Common myeloid progenitor, CD34-positive (primary cell): ENCODE measurements at regions not wholly inside any gene's neighbourhood (a gene's known extent, or its start where the extent isn't known, plus 50 kb on each side); places are given as distances from the start of the nearest gene placed in this dataset.

Experiments
- CTCF ChIA-PET: fragments of 350-600 bp; sonication (Branson Sonifier 250); formaldehyde crosslinking; loops from one replicate; lab custom pipeline; 2021; ENCODE audit warnings: antibody characterized with exemption; lab: Charles Lee
- POLR2A ChIA-PET: fragments of 350-600 bp; sonication (Branson Sonifier 250); formaldehyde crosslinking; loops from one replicate; lab custom pipeline; 2021; ENCODE audit warnings: antibody characterized with exemption; lab: Charles Lee
- DNase-seq, 3 donors: peaks; one replicate each; pipeline versions ENCODE4 v3.0.0 to v3.0.0-alpha.2; 2013
- H3K27ac ChIP-seq, 2 experiments: 1 replicate in 1 of 2; 2 replicates in 1 of 2; pipeline ENCODE4 v1.7.0; 2013; ENCODE audit warnings: inconsistent platforms in 2 of 2, low read length in 2 of 2, mild to moderate bottlenecking in 2 of 2, low read depth in 1 of 2, moderate library complexity in 1 of 2; ENCODE audit not compliant: severe bottlenecking in 2 of 2, insufficient read depth in 1 of 2, poor library complexity in 1 of 2
- H3K27me3 ChIP-seq, 5 experiments: replicated peaks in 2 of 5; 1 replicate in 3 of 5; 2 replicates in 2 of 5; pipeline versions ENCODE4 v1.6.1 to v1.7.0; 2013; ENCODE audit warnings: low read length in 4 of 5, mild to moderate bottlenecking in 2 of 5, moderate library complexity in 2 of 5, inconsistent platforms in 1 of 5; ENCODE audit not compliant: insufficient read depth in 5 of 5, control insufficient read depth in 4 of 5
- H3K36me3 ChIP-seq, 4 experiments: 1 replicate in 2 of 4; 2 replicates in 2 of 4; pipeline versions ENCODE4 v1.6.1 to v1.7.0; 2013; ENCODE audit warnings: low read length in 3 of 4, control low read depth in 1 of 4, mild to moderate bottlenecking in 1 of 4; ENCODE audit not compliant: control insufficient read depth in 4 of 4, insufficient read depth in 4 of 4
- H3K4me1 ChIP-seq, 4 experiments: 1 replicate in 3 of 4; 2 replicates in 1 of 4; pipeline versions ENCODE4 v1.6.1 to v1.7.1; 2013; ENCODE audit warnings: low read length in 3 of 4, mild to moderate bottlenecking in 3 of 4, control low read depth in 1 of 4, inconsistent platforms in 1 of 4, moderate library complexity in 1 of 4; ENCODE audit not compliant: control insufficient read depth in 4 of 4, insufficient read depth in 4 of 4; ENCODE audit errors: control extremely low read depth in 1 of 4
- H3K4me3 ChIP-seq, 7 experiments: 1 replicate in 4 of 7; 2 replicates in 3 of 7; pipeline versions ENCODE4 v1.5.1 to v1.7.0; 2013; ENCODE audit warnings: mild to moderate bottlenecking in 7 of 7, low read length in 6 of 7, moderate library complexity in 6 of 7, inconsistent platforms in 2 of 7, low read depth in 2 of 7, control low read depth in 1 of 7; ENCODE audit not compliant: insufficient read depth in 4 of 7, control insufficient read depth in 1 of 7; ENCODE audit errors: extremely low read depth in 1 of 7
- H3K9me3 ChIP-seq, 5 experiments: 1 replicate in 4 of 5; 2 replicates in 1 of 5; pipeline versions ENCODE4 v1.6.1 to v1.7.1; 2013; ENCODE audit warnings: low read length in 4 of 5, mild to moderate bottlenecking in 2 of 5, inconsistent platforms in 1 of 5, low read depth in 1 of 5, moderate library complexity in 1 of 5; ENCODE audit not compliant: control insufficient read depth in 4 of 5, insufficient read depth in 2 of 5; ENCODE audit errors: control extremely low read depth in 1 of 5
- WGBS: methylation state at CpG from one replicate; pipeline ENCODE4 v1.1.5; 2013; ENCODE audit not compliant: insufficient coverage; 5-methylcytosine and 5-hydroxymethylcytosine counted together

DNA sequence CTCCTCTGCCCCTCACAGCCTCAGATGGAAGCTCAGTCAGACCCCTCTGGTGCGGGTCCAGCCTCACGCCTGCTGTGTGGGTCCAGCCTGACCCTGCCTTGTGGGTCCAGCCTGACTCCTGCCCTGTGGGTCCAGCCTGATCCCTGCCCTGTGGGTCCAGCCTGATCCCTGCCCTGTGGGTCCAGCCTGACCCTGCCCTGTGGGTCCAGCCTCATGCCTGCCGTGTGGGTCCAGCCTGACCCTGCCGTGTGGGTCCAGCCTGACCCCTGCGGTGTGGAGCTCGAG lies 445.3 kb downstream of the BRD1 start:
- Histone ChIP-seq H3K9me3 (no peaks in the 10 kb centered on the region), H3K36me3 (no peaks in the 10 kb centered on the region), H3K27me3 (peaks cover 0 to 42% (median 6%) of the 10 kb centered on the region in 5 experiments), H3K4me1 (no peaks in the 10 kb centered on the region), H3K27ac (no peak overlapping the region), H3K4me3 (no peak overlapping the region)
- CTCF ChIA-PET = no interaction called here
- POLR2A ChIA-PET = no interaction called here
- DNase-seq = no peak
- WGBS = 79% methylated on average over 2 of the region's 6 CpGs

DNA sequence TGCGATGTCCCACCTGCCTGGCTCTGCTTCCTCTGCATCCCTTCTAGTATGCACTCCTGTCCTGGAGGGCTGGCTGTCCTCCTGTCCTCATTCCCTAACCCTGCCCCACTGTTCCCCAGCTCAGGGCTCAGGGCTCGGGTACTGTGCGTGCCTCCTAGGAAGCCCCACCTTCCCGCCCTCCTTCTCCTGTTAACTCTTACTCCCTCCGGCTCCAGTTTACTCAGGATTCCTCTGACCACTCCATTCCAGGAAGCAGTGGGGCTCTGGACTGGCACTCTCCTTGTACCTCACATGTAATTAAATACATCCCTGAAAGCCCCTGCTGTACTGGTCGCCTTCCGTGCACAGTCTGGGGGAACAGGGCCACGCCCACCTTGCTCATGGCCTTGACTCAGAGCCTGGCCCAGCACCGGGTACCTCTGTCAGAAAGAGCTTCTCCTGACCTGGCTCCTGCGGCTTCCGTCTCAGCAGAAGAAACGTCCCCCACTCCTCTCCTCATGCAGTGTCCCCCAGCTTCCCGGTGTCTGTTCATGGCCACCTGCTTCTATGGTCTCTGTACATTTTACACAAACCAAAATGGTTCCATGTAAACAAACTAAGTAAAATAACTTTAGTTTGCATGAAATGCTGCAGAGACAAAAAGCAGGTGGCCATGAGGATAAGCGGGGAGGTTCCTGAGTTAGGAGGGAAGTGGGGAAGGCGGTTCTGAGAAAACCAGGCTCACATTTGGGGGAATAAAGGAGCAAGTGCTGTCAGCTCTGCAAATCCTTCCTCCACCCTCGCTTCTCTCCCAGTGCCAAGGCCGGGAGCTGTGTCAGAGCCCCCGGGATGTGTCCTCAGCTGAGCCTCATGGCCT lies 445.9 kb downstream of the BRD1 start:
- ChIA-PET POLR2A (no interaction called here), CTCF (no interaction called here)
- Histone ChIP-seq H3K4me3 (no peak overlapping the region), H3K27ac (no peak overlapping the region), H3K36me3 (no peaks in the 10 kb centered on the region), H3K4me1 (no peaks in the 10 kb centered on the region), H3K27me3 (peaks cover 4 to 45% (median 9%) of the 10 kb centered on the region in 5 experiments), H3K9me3 (no peaks in the 10 kb centered on the region)
- WGBS = 60% methylated on average over 17 of the region's 18 CpGs
- no peak for DNase-seq

DNA sequence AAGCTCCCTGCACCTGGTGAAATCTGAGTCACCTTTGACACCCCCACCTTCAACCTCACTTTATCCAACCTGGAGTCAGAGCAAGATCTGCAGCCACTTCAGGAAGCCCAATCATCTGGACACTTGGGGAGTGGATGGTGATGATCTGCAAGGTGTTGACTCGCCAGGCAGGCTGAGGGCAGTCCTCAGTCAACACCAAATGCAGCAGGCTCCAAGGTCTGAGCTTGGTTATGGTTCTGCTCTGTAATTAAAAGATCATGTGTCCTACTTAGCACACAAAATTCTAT lies 446.9 kb downstream of the BRD1 start:
- ChIA-PET POLR2A (no interaction called here), CTCF (no interaction called here)
- Histone ChIP-seq H3K36me3 (no peaks in the 10 kb centered on the region), H3K9me3 (no peaks in the 10 kb centered on the region), H3K27ac (no peak overlapping the region), H3K4me3 (no peak overlapping the region), H3K27me3 (peaks cover 5 to 45% (median 12%) of the 10 kb centered on the region in 5 experiments), H3K4me1 (no peaks in the 10 kb centered on the region)
- no peak for DNase-seq
- WGBS = no CpG with 5 or more reads among the region's 1 CpG

DNA sequence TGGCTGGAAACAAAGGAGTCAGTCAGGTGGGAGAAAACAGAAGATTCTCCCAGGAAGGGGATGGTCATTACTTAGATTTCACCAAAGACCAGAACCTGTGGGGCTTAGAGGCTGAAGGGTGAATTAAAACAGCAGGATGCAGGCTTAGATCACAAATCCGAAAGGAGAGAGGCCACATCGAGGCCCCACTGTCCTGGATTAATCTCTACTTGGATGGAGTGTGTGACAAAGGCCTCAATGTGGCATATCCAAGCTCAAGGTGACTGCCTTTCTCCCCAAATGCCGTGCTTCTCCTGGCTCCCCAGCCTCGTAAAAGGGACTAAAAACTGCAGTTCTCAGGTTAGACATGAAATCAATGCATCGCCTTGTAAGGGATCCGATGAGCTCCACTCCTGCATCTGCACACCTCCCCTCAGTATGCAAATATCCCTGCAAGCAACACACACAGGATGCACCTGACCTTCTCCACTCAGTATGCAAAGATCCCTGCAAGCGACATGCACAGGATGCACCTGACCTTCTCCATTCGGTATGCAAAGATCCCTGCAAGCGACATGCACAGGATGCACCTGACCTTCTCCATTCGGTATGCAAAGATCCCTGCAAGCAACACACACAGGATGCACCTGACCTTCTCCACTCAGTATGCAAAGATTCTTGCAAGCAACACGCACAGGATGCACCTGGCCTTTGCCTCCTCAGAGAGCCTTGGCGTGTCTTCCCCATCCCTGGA lies 447.4 kb downstream of the BRD1 start:
- POLR2A ChIA-PET = no interaction called here
- DNase-seq = peak in 1 of 3 donors; percentile 9

GRCh38 chr22:49377306-49377705 lies 450.4 kb downstream of the BRD1 start:
- DNase-seq = no peak
- Histone ChIP-seq H3K27me3 (peaks cover 5 to 50% (median 15%) of the 10 kb centered on the region in 5 experiments), H3K9me3 (no peaks in the 10 kb centered on the region), H3K36me3 (no peaks in the 10 kb centered on the region), H3K4me1 (no peaks in the 10 kb centered on the region), H3K4me3 (no peak overlapping the region), H3K27ac (no peak overlapping the region)
- POLR2A ChIA-PET = no interaction called here
- CTCF ChIA-PET = no interaction called here
- 90% methylated on average over 6 of the region's 13 CpGs for WGBS

More for the DNA sequence above, 447.4 kb downstream of the BRD1 start:
- Histone ChIP-seq H3K4me3 (no peak overlapping the region), H3K4me1 (no peaks in the 10 kb centered on the region), H3K9me3 (no peaks in the 10 kb centered on the region), H3K36me3 (no peaks in the 10 kb centered on the region), H3K27ac (no peak overlapping the region), H3K27me3 (peaks cover 5 to 45% (median 12%) of the 10 kb centered on the region in 5 experiments)
- CTCF ChIA-PET = no interaction called here
- WGBS = 76% methylated on average over 10 of the region's 12 CpGs

- Histone ChIP-seq H3K9me3 (no peaks in the 10 kb centered on the region), H3K4me3 (no peak overlapping the region), H3K27me3 (peaks cover 5 to 50% (median 14%) of the 10 kb centered on the region in 5 experiments), H3K4me1 (no peaks in the 10 kb centered on the region), H3K27ac (no peak overlapping the region), H3K36me3 (no peaks in the 10 kb centered on the region)
- no peak for DNase-seq
- ChIA-PET CTCF (no interaction called here), POLR2A (no interaction called here)
- 83% methylated on average over 16 of the region's 17 CpGs for WGBS
Observed at GRCh38 chr22:49373801-49374226, 453.9 kb downstream of the BRD1 start.

DNA sequence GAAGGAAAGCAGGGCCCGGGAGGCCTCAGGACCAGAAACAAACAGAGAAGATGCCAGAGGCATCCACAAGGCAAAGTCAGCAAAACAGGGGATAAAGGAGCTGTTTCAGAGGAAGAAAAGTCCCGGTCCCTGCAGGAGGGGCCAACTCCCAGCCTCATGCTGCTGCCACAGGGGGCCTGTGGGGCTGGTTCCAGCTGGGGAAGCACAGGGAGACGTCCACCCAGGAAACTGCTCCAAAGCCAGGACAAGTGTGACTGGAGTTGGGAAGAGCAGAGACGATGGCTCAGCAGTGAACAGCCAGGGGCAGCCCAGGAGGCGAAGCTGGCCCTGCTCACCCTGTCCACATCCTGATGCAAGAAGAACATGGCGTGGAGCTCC lies 454.4 kb downstream of the BRD1 start:
- 90% methylated on average over 6 of the region's 6 CpGs for WGBS

More for the DNA sequence above, 454.4 kb downstream of the BRD1 start:
- Histone ChIP-seq H3K4me1 (no peaks in the 10 kb centered on the region), H3K4me3 (no peak overlapping the region), H3K27me3 (peaks cover 5 to 50% (median 14%) of the 10 kb centered on the region in 5 experiments), H3K27ac (no peak overlapping the region), H3K9me3 (no peaks in the 10 kb centered on the region), H3K36me3 (no peaks in the 10 kb centered on the region)
- no peak for DNase-seq
- POLR2A ChIA-PET = no interaction called here
- CTCF ChIA-PET = no interaction called here
